22Rv1 (cell line): ENCODE measurements at regions not wholly inside any gene's neighbourhood (a gene's known extent, or its start where the extent isn't known, plus 50 kb on each side); places are given as distances from the start of the nearest gene placed in this dataset.

Experiments used
- H3K27ac ChIP-seq: fragments of 450-650 bp; 2 replicates; pipeline ENCODE4 v1.5.1; 2017
- ZFX ChIP-seq: fragments of 450-650 bp; IDR thresholded peaks from 2 replicates; pipeline ENCODE4 v1.6.1; 2017; ENCODE audit warnings: antibody characterized with exemption, borderline replicate concordance
- TF ChIP-seq, protein P1 (sequence below): fragments of 450-650 bp; IDR thresholded peaks from 2 replicates; pipeline ENCODE4 v1.5.1; 2017; ENCODE audit warnings: mild to moderate bottlenecking

- H3K27ac ChIP-seq: no peak overlapping the region
- TF ChIP-seq, protein P1, sequence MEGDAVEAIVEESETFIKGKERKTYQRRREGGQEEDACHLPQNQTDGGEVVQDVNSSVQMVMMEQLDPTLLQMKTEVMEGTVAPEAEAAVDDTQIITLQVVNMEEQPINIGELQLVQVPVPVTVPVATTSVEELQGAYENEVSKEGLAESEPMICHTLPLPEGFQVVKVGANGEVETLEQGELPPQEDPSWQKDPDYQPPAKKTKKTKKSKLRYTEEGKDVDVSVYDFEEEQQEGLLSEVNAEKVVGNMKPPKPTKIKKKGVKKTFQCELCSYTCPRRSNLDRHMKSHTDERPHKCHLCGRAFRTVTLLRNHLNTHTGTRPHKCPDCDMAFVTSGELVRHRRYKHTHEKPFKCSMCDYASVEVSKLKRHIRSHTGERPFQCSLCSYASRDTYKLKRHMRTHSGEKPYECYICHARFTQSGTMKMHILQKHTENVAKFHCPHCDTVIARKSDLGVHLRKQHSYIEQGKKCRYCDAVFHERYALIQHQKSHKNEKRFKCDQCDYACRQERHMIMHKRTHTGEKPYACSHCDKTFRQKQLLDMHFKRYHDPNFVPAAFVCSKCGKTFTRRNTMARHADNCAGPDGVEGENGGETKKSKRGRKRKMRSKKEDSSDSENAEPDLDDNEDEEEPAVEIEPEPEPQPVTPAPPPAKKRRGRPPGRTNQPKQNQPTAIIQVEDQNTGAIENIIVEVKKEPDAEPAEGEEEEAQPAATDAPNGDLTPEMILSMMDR: peak; percentile 14; the same call in 1 of the 2 replicates
- TF ChIP-seq ZFX: no peak
These were observed 278.5 kb upstream of the EMCN start for GRCh38 chr4:100796332-100796731.

DNA sequence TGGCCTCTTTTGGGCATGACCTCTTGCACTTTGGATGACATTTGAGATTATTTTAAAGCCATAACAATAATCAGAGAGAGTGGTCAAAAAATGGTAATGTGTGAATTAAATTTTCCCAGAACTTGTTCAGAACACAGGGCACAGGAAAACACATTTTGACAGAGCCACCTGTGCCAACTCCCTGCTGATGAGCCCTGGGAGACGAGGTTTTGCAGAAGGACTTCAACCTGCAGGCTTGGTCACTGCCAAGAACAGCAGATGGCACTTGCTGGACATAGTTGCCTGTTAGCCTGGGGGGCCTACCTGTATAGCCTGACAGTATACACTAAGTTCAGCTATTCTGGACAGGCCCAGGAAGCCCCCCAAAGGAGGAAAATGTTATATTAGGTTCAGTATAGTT is 277.8 kb upstream of the EMCN start:
- TF ChIP-seq, protein P1: no peak
- no peak for TF ChIP-seq ZFX
- no peak overlapping the region for H3K27ac ChIP-seq

DNA sequence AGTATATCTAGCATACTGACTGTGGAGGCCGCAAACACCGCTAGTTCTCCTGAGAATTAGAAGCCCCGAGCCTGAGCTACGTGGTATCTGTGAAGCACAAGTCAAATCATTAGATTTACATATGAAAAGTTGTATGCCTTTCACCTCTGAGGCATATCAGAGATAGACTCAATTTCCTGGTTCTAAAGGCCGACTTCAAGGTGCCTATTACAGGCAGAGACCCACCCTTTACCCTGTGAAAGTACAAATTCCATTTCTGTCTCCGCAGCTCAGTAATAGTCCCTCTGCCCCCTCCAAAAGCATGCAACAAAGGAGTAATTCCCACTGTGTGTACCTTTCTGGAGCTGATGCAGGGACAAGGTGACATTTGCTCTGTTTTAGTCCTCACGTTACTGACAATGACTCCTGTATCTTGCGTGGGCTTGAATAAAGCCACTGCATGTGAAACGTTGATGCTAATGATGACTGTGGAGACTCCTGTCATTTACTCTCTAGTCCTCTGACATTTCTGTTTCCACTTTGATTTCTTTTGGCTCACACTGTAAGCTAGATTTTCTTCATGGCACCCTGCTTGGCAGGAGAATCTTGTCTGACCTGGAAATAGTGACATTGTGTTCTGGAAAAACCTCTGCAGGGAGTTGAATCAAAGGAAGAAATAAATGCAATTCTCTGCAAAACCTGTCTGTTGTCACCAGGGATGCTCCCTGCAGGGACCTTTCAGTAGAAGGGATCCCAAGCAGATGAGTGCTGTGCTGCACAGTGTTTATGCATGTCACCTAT is 273.2 kb upstream of the EMCN start:
- TF ChIP-seq ZFX: no peak
- TF ChIP-seq, protein P1: no peak

DNA sequence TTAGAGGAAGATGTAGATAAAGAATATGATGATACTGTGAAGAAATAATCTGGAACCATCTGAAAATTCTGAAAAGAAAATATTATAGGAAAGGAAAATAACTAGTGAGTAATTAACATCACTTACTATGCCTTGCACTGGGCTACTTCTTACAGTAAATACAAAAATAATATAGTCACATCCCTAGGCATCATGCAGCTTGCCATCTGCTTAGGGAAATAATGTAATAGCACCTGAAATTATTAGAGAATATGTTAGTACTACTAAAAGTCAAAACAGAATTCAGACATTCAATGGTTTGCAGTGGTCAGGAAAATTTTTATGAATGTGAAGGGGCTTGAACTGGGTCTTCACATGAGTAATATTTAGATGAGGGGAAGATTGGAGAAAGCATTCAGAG is 272.2 kb upstream of the EMCN start:
- H3K27ac ChIP-seq: no peak overlapping the region
- TF ChIP-seq ZFX: no peak
- TF ChIP-seq, protein P1: no peak

More for the DNA sequence above, 273.2 kb upstream of the EMCN start:
- H3K27ac ChIP-seq: no peak overlapping the region

DNA sequence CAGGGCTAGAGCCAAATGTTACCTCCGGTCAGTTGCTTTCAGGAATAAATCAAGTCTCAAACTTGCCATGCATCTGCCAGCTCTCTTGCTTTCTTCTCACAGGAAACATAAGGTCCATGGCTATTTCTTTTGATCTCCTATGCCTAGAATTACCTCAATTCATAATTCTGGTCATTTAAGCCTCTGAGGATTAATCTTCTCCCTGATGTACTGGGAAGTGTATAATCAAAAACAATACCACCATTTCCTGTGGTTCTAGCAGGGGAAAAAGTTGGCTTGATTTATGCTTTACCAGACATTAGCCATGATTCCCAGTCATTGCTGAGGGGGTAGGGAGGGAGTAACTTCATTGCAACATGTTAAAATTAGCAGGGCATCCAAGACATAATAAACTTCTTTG is 268.7 kb upstream of the EMCN start:
- 0 out of 2 replicates have a peak overlapping the region, but pooled peaks have one; percentile 2 for H3K27ac ChIP-seq
- TF ChIP-seq ZFX: no peak
- TF ChIP-seq, protein P1: no peak

DNA sequence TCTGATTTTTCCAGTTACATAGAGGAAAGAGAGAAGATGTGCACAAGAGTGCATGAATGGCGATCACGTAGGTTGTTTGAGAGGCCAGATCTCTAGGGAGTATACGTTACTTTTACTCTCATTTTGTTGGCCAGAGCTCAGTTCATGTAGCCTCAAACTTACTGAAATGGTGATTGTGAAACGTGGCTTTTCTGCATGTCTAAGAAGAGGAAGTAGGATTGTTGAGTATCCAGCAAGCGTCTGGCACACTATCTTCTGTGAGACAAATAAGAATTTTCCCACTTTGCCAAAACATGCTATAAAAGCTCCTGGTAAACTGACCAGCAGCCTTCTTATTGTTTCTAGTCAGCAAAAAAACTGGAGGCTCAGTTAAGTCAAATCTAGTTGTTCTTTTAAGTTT is 264.5 kb upstream of the EMCN start:
- H3K27ac ChIP-seq: peak overlapping the region; percentile 25; the same call in 1 of the 2 replicates
- TF ChIP-seq, protein P1: no peak
- no peak for TF ChIP-seq ZFX

GRCh38 chr4:100781435-100781834 is 263.6 kb upstream of the EMCN start:
- peak overlapping the region; percentile 83 for H3K27ac ChIP-seq
- TF ChIP-seq, protein P1: no peak
- TF ChIP-seq ZFX: no peak
